GM12892 (cell line): ENCODE measurements at regions not wholly inside any gene's neighbourhood (a gene's known extent, or its start where the extent isn't known, plus 50 kb on each side); places are given as distances from the start of the nearest gene placed in this dataset.

Experiments
- POLR2A ChIP-seq: IDR thresholded peaks from 2 replicates; pipeline ENCODE4 v1.6.1; 2011; ENCODE audit warnings: low read depth, low read length, control low read depth
- POLR2AphosphoS5 ChIP-seq: IDR thresholded peaks from 2 replicates; pipeline ENCODE4 v1.6.1; 2011; ENCODE audit warnings: low read depth, low read length, control low read depth

DNA sequence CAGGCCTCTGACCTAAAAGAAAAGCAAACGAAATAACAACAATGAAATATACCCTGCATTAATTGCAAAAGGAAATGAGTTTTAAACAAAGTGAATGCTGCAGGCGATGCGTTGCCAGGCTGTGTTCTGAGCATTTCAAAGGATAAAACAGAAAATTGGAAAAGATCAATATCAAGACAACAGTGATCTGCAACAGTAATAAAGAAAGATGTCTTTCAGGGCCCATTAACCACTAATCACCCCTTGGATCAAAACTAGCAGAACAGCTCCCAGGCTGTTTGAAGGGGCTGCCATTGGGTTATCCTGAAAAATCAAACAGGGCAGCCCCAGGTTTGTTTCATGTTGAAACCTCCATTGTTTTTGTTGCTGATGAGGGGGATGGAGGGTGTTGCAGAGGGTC, 219.2 kb downstream of the FGFR2 start:
- TF ChIP-seq POLR2A = no peak
- no peak for TF ChIP-seq POLR2AphosphoS5
